SIG-M5 treated with dmso at 0.1 percent for 504 hours (cell line): ENCODE measurements at regions not wholly inside any gene's neighbourhood (a gene's known extent, or its start where the extent isn't known, plus 50 kb on each side); places are given as distances from the start of the nearest gene placed in this dataset.
"Not testable (repeated sequence)": the region's sequence is repeated elsewhere in the genome, so short reads cannot be mapped to it uniquely, and the experiment has no call there.

Experiments used
- DNase-seq: peaks from one replicate; lab custom pipeline; 2025; ENCODE audit not compliant: unreplicated experiment; lab: John Stamatoyannopoulos, UW

DNA sequence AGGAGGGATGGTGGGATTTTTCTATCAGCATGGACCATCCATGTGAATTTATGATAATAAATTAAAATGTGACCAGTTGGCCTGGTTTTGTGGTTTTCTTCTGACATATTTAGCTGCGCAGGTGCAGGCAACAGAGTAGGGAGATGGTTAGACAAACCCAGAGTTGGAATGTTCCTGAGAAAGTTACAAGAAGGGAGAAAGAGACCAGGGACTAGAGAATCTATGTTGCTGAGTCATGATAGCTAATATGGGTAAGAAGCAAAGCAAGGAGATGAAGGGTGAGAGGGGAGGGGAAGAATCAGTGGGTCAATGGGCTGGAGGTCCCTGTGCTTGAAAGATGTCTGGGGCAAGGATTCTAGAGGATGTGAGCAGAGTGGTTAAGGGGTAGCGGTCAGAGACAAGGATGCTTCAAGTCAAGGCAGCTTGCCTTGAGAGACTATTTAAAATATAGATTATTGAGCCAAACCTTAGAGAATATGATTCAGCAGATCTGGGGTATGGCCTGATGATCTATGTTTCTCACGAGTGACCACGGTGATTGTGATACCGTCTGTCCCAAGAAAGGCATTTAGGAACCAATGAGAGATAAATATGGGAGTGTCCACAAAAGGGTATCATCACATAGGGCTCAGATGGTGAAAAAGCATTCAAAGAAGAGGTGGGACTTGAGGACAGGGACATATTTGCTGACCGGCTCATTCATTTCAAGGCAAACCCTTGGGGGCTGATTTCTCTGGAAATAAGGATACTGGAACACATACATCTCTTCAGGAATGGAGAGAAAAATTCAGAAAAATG, 219.7 kb upstream of the PLD5 start:
- DNase-seq: no peak

DNA sequence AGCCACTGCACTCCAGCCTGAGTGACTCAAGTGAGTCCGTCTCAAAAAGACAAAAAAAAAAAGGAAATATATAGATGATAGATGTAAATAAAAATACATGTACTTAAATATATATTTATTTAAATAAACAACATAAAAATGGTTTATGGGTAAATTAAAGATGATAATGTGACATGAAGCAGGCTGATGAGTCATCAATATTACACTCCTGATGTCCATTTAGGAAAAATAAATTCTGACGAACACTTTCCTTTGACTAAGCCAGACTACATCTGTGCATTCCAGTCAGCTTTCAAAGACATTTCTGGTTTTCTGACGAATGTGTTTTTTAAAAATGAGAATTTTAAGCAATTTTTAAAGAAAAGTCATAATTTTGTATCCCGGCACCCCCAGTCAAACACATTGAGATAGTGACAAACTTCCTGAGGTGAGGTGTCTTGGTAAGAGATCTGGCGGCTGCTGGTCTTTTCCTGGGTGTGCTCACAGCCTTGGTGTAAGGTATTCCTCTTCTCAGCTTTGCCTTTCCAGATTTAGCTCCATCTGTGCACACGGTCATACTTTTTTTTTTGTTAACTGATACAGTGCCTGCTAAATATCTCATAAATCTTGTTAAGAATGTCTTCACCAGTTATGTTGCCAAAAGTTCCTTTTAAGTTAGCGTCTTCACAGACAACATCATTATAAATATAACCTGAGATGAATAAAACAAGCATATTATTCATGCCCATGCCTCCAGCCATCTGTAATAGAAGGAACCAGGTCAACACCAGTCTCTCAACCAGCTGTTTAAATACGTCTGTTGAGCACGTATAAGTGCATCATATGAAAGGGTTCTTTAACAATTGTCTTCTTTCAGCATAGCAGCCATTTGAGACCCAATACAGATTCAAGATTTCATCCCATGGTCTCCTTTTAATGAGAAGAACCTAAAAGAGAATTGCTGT, 214.5 kb upstream of the PLD5 start:
- DNase-seq: no peak

DNA sequence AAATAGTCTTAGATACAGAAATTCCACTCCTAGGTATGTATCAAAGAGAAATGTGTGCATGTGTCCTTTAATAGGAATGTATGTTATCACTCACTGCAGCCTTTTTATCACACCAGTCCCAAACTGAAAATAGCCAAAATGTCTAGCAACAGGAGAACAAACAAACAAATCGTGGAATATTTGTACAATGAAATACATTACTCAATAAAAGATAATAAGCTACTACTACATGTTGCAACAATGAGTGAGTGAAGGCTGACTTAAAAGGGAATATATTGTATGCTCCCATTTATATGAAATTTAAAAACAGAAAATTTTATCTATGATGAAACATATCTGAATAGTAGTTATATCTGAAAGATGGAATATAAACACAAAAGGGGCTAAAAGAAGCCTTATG, 212.1 kb upstream of the PLD5 start:
- no peak for DNase-seq

DNA sequence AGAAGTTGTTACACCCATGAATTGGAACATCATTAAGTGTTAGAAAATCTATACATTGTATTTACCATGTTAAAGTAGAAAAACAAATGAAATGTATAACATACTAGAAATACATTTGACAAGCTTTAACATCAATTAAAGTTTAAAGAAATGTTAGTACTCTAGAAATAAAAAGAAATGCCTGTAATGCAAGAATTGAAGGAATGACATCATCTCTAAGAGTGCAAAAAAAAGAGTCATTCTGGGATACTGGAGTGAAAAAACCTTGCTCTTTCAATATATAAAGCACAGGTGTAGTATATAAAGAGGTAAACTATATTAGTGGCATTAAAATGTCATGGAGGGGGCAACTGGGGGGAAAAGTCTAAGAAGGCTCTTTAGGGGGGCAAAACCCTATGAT, 210.8 kb upstream of the PLD5 start:
- DNase-seq: no peak

DNA sequence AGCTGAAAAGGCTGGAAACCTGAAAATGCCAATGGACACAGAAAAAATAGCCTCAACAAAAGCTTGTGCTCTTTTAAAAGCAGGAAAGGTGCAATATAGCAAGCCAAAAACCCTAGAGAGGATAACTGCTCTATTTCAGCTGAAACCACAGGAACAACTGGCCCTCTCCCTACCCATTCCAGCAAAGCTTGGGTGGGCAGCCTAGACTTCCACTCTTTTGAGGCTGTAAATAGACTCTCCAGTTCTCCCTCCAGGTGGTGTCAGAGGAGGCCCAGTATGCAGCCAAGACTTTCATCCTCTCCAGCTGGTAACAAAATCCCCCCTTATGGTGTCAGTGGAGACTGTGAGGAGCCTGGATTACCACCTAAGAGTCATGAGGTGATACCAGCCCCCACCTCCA, 206.9 kb upstream of the PLD5 start:
- no peak for DNase-seq

DNA sequence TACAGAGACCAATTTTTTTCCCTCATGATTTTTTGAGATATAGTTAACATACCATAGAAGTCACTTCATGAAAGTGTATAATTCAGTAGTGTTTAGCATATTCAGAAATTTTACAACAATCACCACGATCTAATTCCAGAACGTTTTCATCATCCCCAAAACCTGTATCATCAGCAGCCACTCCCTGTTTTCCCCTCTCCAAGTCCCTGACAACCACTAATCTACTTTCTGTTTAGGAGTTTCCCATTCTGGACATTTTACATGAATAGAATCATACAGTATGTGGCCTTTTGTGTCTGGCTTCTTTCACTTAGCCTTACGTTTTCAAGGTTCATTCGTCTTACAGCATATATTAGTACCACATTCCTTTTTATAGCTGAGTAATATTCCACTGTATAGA, 204.2 kb upstream of the PLD5 start:
- no peak for DNase-seq

DNA sequence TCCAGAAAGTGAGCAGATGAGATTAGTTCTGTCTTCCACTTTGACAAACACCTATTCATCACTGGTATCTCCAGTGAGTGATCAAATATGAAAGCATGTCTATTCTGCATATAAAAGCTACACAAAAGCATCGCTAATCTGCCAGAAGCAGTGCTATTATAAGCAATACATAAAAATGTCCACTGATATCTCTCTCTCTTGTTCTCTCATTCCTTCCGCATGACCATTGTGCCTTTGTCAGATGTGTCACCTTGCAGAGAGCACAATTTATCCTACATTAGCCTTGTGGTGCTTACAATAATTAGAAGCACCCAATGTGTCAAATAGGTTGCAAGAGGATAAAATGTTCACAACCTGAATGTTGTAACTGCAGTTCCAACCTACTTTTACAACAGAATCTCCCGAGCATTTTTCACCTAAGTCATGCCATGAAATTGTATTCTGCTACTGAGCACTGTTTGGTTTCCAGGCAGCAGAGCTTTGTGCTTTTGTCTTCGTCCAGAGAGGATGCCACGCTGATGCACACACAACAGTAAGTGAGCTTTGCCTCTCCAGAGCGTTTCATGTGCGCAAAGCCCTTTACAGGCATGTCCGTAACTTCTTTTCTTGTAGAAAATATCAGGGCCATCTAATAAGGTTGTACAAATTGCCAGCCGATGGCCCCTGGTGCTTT, 198.7 kb upstream of the PLD5 start:
- DNase-seq: no peak

DNA sequence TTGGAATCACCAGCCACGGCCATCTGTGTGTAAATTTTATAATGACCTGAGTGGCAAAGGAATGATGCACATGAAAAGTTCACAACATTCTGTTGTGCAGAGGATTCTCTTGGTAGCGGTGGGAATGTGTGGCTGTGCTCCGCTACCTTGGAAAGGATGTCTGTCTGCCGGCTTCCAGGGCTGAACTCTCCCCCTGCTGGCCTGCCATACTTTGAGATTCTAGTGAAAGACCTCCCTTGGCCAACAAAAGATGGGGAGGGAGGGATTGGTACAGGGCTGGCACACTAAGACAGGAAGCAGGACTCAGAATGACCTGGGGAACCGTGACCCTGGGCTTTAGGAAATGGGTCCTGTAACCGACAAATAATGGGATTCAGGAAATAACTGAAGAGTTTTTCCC, 194.5 kb upstream of the PLD5 start:
- DNase-seq: no peak

DNA sequence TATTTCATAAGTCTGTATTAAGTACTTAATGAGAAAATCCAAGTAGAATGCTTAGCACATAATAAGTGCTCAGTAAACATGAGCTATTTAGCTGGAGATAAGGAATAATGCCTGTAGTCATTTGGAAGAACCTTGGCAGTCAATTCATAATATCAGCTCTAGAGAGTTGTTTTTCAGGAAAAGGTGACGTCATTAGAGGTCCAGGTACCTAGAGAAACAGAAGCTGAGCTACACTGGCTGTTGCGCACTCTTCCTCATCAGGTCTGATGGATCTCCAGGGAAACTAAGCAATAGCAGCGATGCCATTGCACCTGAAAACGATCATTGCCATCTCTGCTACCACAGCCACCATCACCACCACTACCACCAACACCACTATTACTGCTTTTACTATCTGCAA, 187.8 kb upstream of the PLD5 start:
- no peak for DNase-seq

DNA sequence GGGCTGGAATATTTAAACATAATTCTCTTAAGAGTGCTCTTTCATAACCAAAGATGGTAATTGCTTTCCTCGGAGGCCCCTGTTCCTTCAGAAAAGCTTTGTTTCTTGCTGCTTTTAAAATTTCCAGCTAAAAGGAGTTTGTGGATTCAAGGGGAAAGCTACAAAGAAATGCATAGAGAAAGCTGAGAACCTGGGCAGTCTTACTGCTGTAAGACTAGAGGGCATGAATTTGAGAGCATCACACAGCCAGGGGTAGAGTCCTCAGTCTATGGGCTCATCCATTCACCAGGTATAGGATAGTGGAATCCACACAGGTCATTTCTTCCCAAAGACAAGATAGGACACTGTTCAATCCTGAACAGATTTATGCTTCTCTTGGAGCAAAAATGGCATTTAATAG, 186.3 kb upstream of the PLD5 start:
- no peak for DNase-seq

DNA sequence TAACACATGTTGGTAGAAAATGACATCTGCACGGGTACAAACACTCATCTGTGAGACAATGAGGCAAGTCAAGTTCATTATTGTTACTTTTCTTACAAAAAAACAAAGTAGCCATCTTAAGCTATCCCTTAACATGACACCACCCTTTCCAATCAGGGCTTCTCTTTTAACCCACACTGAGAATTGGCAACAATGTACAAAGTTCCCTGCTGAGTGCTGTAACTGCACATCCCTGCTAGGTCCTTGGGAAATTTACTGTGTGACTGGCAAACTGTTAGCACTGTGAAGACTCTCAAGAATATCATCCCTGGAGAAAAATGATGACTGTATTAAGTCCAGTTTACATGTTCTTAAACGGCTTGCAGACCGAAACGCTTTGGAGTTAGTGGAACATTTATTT, 185.8 kb upstream of the PLD5 start:
- DNase-seq: no peak

DNA sequence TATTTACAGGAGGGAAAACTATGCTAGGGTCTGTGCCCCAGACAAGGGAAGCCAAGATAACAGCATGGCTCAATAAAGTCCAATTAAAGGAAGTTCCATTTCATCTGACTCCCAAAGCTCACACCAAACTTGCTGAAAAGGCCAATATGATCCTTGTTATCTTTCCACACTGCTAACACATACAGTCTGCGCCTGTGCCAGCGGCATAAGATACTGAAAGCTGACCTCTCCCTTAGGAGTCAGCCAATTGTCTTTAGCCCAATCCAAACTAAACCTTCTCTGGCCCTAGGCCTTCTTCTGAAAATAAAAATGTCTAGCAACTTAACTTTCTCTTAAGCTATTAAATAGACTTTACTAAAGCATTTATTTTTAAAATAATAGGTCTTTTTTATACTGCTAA, 179.0 kb upstream of the PLD5 start:
- DNase-seq: no peak

DNA sequence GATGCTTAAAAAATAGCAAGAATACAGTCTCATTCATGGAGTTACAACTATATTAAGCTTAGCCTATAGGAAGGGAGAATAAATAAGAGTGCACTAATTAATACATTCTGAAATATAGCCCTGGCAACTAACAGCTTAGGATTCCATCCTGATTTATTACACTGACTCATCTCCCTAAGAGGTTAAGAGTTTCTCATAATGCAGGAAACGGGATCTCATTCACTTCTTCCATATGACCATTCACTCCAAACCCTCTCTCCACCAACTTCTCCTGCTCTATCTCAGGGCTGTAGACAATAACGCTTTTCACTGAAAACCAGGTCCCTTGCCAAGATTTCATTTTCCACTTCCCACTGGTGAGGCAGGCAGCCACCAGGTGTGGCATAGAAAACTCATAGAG, 168.5 kb upstream of the PLD5 start:
- no peak for DNase-seq

DNA sequence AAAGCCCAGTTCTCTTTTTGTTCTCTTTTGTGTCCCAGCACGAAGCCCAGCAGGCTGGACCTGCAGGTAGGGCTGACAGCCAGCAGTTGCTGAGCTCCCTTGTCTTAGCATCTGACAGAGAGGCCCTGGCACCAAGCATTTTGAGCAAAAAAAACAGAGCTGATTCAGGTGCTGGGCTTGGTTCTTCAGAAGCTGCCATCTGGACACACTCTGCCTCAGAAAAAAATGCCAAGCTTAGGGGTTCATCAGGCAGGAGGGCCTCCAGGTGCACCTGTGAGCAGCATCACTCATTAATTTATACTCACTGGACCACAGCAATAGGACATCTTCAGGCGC, 167.1 kb upstream of the PLD5 start:
- DNase-seq: no peak

DNA sequence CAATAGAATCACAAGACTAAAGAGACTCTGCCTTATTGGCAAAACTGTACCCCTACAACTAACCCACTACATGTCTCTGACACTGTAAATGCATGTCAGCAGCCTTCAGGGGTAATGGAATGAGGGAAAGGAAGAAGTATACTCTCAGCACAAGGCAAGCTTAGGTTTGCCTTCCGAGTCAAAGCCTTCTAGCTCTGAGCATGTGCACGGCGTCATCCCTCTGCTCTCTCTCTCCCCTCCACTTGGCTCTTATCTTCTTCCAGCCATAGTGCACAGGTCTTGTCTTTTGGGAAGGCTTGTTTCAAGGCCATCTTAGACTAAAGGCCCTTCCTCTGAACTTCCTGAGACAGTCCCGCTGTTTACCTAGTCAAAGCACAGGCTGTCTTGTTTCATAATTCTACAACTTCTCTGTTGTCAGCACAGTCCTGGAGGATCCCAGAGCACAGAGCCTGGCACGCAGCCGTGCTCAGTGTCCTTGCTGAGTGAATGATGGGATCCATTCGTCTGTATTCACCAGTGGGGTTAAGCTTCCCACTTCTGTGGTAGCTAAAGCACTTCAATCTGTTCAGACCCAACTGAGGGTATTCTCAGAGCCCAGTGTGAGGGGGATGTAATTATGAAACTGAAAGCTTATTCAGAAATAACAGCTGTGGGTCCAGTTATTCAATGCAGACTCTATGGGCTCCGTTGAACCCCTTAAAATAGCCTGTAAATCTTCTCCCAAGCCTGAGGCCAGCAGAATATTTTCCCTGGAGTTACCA, 166.5 kb upstream of the PLD5 start:
- no peak for DNase-seq

DNA sequence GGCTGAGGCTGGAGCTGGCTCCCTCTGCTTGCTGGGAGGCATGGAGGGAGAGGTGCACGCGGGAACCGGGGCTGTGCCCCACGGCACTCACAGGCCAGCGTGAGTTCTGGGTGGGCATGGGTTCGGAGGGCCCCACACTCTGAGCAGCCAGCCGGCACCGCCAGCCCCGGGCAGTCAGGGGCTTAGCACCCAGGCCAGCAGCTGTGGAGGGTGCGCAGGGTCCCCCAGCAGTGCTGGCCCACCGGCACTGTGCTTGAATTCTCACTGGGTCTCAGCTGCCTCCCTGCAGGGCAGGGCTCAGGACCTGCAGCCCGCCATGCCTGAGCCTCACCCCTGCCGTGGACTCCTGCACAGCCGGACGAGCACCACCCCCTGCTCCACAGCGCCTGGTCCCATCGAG, 164.9 kb upstream of the PLD5 start:
- DNase-seq: no peak

DNA sequence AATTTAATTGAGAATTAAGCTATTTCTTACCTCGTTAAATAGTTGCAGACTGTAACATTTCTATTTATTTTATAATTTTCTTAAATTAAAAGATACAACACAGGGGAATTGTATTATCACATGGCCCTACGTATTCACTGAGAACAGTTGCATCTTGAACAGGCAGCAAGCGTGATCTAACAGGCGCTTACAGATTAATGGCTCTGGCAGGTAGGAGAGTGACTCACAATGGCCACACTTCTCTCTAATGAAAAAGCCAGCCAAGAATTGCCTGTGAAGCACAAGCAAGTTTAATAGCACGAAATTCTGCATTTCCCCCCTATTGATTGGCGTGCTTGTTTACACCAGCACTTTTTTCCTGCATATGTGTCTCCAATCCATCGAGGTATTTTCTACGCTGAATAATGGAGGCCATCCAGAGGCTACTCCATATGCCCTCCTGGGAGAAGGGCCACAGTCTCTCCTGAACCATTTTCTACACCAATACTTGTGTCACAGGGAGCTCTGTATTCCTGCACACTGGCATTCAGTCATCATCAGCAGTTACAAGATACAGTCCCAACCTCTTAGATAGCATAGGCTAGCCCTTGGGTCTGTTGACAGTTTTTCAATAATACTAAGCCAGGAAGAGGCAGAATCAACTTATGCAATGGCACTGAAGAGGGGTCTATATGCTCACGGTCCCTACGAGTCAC, 150.6 kb upstream of the PLD5 start:
- DNase-seq: no peak

DNA sequence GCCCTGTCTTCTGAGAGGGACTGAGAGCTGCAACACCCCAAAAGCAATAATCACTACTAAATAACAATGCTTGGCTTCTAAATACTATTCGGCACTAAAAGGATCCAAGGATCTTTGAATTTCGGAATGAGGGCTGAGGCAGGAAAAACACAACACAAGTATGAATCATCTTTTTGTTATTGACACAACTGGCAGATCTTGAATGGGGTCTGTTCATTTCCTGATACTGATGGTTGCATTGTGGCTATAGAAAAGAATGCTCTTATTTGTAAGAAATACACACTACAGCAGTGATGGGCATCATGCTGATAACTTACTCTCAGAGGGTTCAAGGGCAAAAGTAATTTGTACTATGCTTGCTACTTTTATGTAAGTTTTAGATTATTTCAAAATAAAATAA, 149.2 kb upstream of the PLD5 start:
- no peak for DNase-seq

DNA sequence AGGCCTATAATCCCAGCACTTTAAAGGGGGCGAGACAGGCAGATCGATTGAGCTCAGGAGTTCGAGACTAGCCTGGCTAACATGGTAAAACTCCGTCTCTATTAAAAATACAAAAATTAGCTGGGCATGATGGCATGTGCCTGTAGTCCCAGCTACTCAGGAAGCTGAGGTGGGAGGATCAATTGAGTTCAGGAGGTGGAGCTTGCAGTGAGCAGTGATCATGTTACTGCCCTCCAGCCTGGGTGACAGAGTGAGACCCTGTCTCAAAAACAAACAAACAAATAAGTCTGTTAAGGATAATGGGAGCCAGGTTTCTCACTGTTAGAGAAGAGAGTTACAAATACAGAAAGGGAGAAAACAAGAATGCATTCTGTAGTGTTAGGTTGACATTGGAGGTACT, 148.7 kb upstream of the PLD5 start:
- not testable (repeated sequence) for DNase-seq

DNA sequence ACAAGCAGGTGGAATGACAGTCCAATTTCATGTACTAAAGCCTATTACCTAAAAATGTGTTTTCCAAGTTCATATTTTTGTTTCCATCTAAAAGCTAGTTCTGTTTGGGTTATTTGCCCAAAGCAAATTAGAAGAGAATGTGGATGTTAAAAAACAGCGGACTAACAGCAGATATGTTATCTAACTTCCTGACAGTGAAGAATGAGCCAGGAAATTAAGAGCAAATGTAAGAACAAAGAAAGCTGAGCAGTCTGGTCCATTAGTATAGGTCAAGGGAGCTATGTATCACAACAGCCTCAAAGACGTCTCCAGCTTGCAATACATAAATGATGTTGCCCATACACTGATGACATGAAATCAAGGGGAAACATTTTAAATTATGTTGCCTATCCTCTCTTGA, 145.5 kb upstream of the PLD5 start:
- DNase-seq: no peak

DNA sequence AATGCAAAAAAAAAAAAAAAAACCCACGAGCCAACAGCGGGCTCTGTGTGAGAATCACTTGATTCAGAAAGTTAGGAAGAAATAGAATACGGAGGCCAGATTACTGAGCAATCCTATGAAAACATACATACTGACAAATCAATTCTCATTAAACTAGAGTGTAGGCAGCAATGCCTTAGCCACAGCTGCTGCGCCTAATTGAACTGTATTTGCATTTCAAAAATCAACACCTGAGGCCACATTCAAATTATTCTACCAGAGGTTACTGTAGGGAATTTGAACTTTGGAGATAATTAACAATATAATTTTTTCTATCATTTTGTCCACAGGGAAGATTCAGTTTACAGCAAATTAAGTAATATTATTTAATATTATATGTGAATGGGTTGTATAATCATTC, 138.4 kb upstream of the PLD5 start:
- DNase-seq: no peak
